ENCODE measurements at regions not wholly inside any gene's neighbourhood (a gene's known extent, or its start where the extent isn't known, plus 50 kb on each side); places are given as distances from the start of the nearest gene placed in this dataset.

DNA sequence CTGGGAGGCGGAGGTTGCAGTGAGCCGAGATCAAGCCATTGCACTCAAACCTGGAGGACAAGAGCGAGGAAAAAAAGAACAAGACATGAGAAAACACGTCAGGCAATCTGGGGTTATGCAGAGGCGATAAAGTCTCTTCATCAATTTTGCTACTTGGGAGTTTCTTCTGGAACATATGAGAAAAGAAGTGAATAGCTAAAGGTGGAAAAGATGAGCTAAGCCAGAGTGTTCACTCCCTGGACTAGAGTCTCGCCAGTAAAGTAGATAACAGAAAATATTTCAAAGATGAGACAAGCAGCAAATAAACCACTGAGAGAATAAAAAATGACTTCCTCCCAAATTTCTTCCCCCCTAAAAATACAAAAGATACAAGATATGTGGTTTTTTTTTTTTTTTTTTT lies 188.4 kb upstream of the HES1 start:
- TF ChIP-seq CTCF (IDR thresholded peaks at IDR 0.05) (no peak), POLR2A (IDR thresholded peaks at IDR 0.05) (no peak)
